IMR-90 (cell line): ENCODE measurements at regions not wholly inside any gene's neighbourhood (a gene's known extent, or its start where the extent isn't known, plus 50 kb on each side); places are given as distances from the start of the nearest gene placed in this dataset.

ENCODE experiments used
- ATAC-seq: fragments of 200-7000 bp; cut with Tn5 transposase; 2 replicates; pipeline ENCODE4 v1.9.1; 2020; ENCODE audit warnings: low read depth, mild to moderate bottlenecking, moderate library complexity
- BruUV-seq: library from RNA; stranded (reverse); fragments of 400-500 nt; replicated peaks from 2 replicates; lab custom pipeline; 2021; lab: Mats Ljungman, UMichigan
- CTCF ChIA-PET: fragments of 300-600 bp; formaldehyde crosslinking; extraction: SDS; loops from one replicate; lab custom pipeline; 2021; ENCODE audit warnings: antibody characterized with exemption; lab: Yijun Ruan, JAX
- POLR2A ChIA-PET: fragments of 300-600 bp; sonication (Branson Sonifier 250); formaldehyde crosslinking; loops from one replicate; lab custom pipeline; 2022; ENCODE audit warnings: antibody characterized with exemption; ENCODE audit not compliant: unreplicated experiment; lab: Charles Lee
- DNase-seq: peaks from one replicate; pipeline ENCODE4 v3.0.0; 2013
- H2AFZ ChIP-seq: replicated peaks from 2 replicates; pipeline ENCODE3; 2013; ENCODE audit warnings: low read length, mild to moderate bottlenecking; ENCODE audit not compliant: poor library complexity
- H2AK5ac ChIP-seq: 2 replicates; pipeline ENCODE4 v1.6.1; 2013; ENCODE audit warnings: low read depth, low read length, inconsistent platforms
- H2AK9ac ChIP-seq: replicated peaks from 2 replicates; pipeline ENCODE3; 2013; ENCODE audit warnings: mild to moderate bottlenecking, low read depth, low read length, moderate library complexity; ENCODE audit not compliant: poor library complexity
- H2BK120ac ChIP-seq: 2 replicates; pipeline ENCODE4 v1.6.1; 2013; ENCODE audit warnings: low read depth, low read length, inconsistent platforms
- H2BK15ac ChIP-seq: 3 replicates; pipeline ENCODE4 v1.6.1; 2013; ENCODE audit warnings: low read depth, low read length, inconsistent platforms
- H2BK20ac ChIP-seq: 2 replicates; pipeline ENCODE4 v1.6.1; 2013; ENCODE audit warnings: low read depth, mild to moderate bottlenecking, inconsistent platforms, low read length, moderate library complexity
- H2BK5ac ChIP-seq: 2 replicates; pipeline ENCODE4 v1.6.1; 2013; ENCODE audit warnings: mild to moderate bottlenecking, low read depth, low read length, inconsistent platforms; ENCODE audit not compliant: poor library complexity, severe bottlenecking
- H3K14ac ChIP-seq: replicated peaks from 2 replicates; pipeline ENCODE4 v1.6.1; 2013; ENCODE audit warnings: low read depth, low read length, inconsistent platforms
- H3K18ac ChIP-seq: 2 replicates; pipeline ENCODE4 v1.6.1; 2013; ENCODE audit warnings: low read depth, low read length, control low read depth
- H3K23ac ChIP-seq: 2 replicates; pipeline ENCODE4 v1.6.1; 2013; ENCODE audit warnings: low read depth, low read length, inconsistent platforms
- H3K27ac ChIP-seq: 2 replicates; pipeline ENCODE4 v1.5.1; 2013; ENCODE audit warnings: mild to moderate bottlenecking, control low read depth, low read length; ENCODE audit not compliant: insufficient read depth
- H3K27me3 ChIP-seq: 2 replicates; pipeline ENCODE4 v1.6.1; 2013; ENCODE audit warnings: low read length; ENCODE audit not compliant: control insufficient read depth, insufficient read depth
- H3K36me3 ChIP-seq: 2 replicates; pipeline ENCODE4 v1.6.1; 2013; ENCODE audit warnings: low read length, mixed read lengths; ENCODE audit not compliant: control insufficient read depth, insufficient read depth
- H3K4ac ChIP-seq: 2 replicates; pipeline ENCODE4 v1.6.1; 2013; ENCODE audit warnings: low read depth, low read length, inconsistent platforms
- H3K4me1 ChIP-seq: 2 replicates; pipeline ENCODE4 v1.6.1; 2013; ENCODE audit warnings: low read length, mixed read lengths; ENCODE audit not compliant: control insufficient read depth, insufficient read depth
- H3K4me2 ChIP-seq: 2 replicates; pipeline ENCODE4 v1.6.1; 2013; ENCODE audit warnings: low read depth, mild to moderate bottlenecking, control low read depth, low read length, moderate library complexity
- H3K4me3 ChIP-seq: 2 replicates; pipeline ENCODE4 v1.5.1; 2013; ENCODE audit warnings: low read depth, mild to moderate bottlenecking, control low read depth, low read length, moderate library complexity; ENCODE audit not compliant: insufficient read depth
- H3K56ac ChIP-seq: 2 replicates; pipeline ENCODE4 v1.6.1; 2013; ENCODE audit warnings: low read length, inconsistent platforms; ENCODE audit not compliant: insufficient read depth; ENCODE audit errors: extremely low read depth
- H3K79me1 ChIP-seq, 2 experiments: 2 replicates each; pipeline ENCODE4 v1.6.1; 2013; ENCODE audit warnings: low read length in 2 of 2, inconsistent platforms in 1 of 2, low read depth in 1 of 2
- H3K9ac ChIP-seq: 2 replicates; pipeline ENCODE4 v1.6.1; 2013; ENCODE audit warnings: low read depth, low read length, control low read depth
- H3K9me1 ChIP-seq: 2 replicates; pipeline ENCODE4 v1.6.1; 2013; ENCODE audit warnings: low read length, inconsistent platforms; ENCODE audit not compliant: insufficient read depth
- H3K9me3 ChIP-seq: 2 replicates; pipeline ENCODE4 v1.6.1; 2013; ENCODE audit warnings: low read length; ENCODE audit not compliant: control insufficient read depth, insufficient read depth
- H4K20me1 ChIP-seq: 2 replicates; pipeline ENCODE4 v1.6.1; 2013; ENCODE audit warnings: low read length, inconsistent platforms; ENCODE audit not compliant: insufficient read depth
- H4K5ac ChIP-seq: 2 replicates; pipeline ENCODE4 v1.6.1; 2013; ENCODE audit warnings: mild to moderate bottlenecking, low read depth, low read length, control low read depth
- H4K8ac ChIP-seq, 2 experiments: 2 replicates each; pipeline ENCODE4 v1.6.1; 2013; ENCODE audit warnings: low read depth in 2 of 2, low read length in 2 of 2, control low read depth in 1 of 2, inconsistent platforms in 1 of 2
- H4K91ac ChIP-seq: 2 replicates; pipeline ENCODE4 v1.6.1; 2013; ENCODE audit warnings: low read depth, low read length, inconsistent platforms; ENCODE audit not compliant: insufficient read depth
- BHLHE40 ChIP-seq: fragments of 150-350 bp; IDR thresholded peaks from 2 replicates; pipeline ENCODE4 v1.6.1; 2016; ENCODE audit warnings: mild to moderate bottlenecking, low read depth, low read length
- CEBPB ChIP-seq: IDR thresholded peaks from 2 replicates; pipeline ENCODE4 v1.6.1; 2012; ENCODE audit warnings: low read depth, low read length, improper control_type of control experiment
- CHD1 ChIP-seq: IDR thresholded peaks from 2 replicates; pipeline ENCODE4 v1.6.1; 2012; ENCODE audit warnings: low read depth, low read length, improper control_type of control experiment
- CTCF ChIP-seq: conservative IDR thresholded peaks from 2 replicates; pipeline ENCODE4 v1.5.1; 2012; ENCODE audit warnings: mild to moderate bottlenecking, low read depth, low read length, improper control_type of control experiment
- FOS ChIP-seq: fragments of 150-350 bp; IDR thresholded peaks from 2 replicates; pipeline ENCODE4 v1.6.1; 2016; ENCODE audit warnings: low read depth, low read length
- MAFK ChIP-seq: IDR thresholded peaks from 2 replicates; pipeline ENCODE4 v1.6.1; 2012; ENCODE audit warnings: low read depth, low read length, improper control_type of control experiment
- MAZ ChIP-seq: IDR thresholded peaks from 2 replicates; pipeline ENCODE4 v1.6.1; 2012; ENCODE audit warnings: low read depth, mild to moderate bottlenecking, low read length, improper control_type of control experiment, moderate library complexity, borderline replicate concordance
- MXI1 ChIP-seq: IDR thresholded peaks from 2 replicates; pipeline ENCODE4 v1.6.1; 2012; ENCODE audit warnings: low read depth, mild to moderate bottlenecking, low read length, moderate library complexity, borderline replicate concordance
- NFE2L2 ChIP-seq: fragments of 150-350 bp; IDR thresholded peaks from 2 replicates; pipeline ENCODE4 v1.6.1; 2016; ENCODE audit warnings: low read depth, mild to moderate bottlenecking, low read length
- POLR2A ChIP-seq: IDR thresholded peaks from 2 replicates; pipeline ENCODE4 v1.6.1; 2012; ENCODE audit warnings: mild to moderate bottlenecking, low read depth, low read length
- RAD21 ChIP-seq: IDR thresholded peaks from 2 replicates; pipeline ENCODE4 v1.6.1; 2012; ENCODE audit warnings: low read length, improper control_type of control experiment
- RCOR1 ChIP-seq: IDR thresholded peaks from 2 replicates; pipeline ENCODE4 v1.6.1; 2012; ENCODE audit warnings: mild to moderate bottlenecking, low read length, improper control_type of control experiment; ENCODE audit not compliant: insufficient replicate concordance
- RFX5 ChIP-seq: IDR thresholded peaks from 2 replicates; pipeline ENCODE4 v1.8.0; 2012; ENCODE audit warnings: low read depth, mild to moderate bottlenecking, low read length, moderate library complexity
- SMC3 ChIP-seq: fragments of 150-350 bp; IDR thresholded peaks from 2 replicates; pipeline ENCODE4 v1.6.1; 2016; ENCODE audit warnings: low read depth, mild to moderate bottlenecking, antibody characterized with exemption, low read length, moderate library complexity
- WGBS, 2 experiments: methylation state at CpG; one replicate each; pipeline versions ENCODE4 v1.1.5 to v1.1.7; 2013; ENCODE audit warnings: missing lambda C conversion rate in 2 of 2; ENCODE audit not compliant: insufficient read length in 1 of 2; ENCODE audit errors: extremely low coverage in 2 of 2; 5-methylcytosine and 5-hydroxymethylcytosine counted together
- dilution Hi-C: fragments of 300-500 bp; cut with HindIII; formaldehyde crosslinking; loops from one replicate; pipeline ENCODE4 v1.14.3; 2018; ENCODE audit warnings: low sequenced_read_pairs; ENCODE audit not compliant: unreplicated experiment
- in situ Hi-C: fragments of 300-500 bp; cut with MboI; formaldehyde crosslinking; loops from 3 replicates; pipeline ENCODE4 v1.14.3; 2019; ENCODE audit warnings: low sequenced_read_pairs, inconsistent platforms, mixed read lengths
- intact Hi-C: fragments of 100-400 bp; cut with micrococcal nuclease; formaldehyde crosslinking; loops from 2 replicates; pipeline ENCODE4 v1.10.0; 2022
- TF ChIP-seq, protein P1 (sequence below): fragments of 150-350 bp; IDR thresholded peaks from 2 replicates; pipeline ENCODE4 v1.6.1; 2017; ENCODE audit warnings: mild to moderate bottlenecking, antibody characterized with exemption, low read length, low read depth
- TF ChIP-seq, protein P2 (sequence below): fragments of 150-350 bp; IDR thresholded peaks from 2 replicates; pipeline ENCODE4 v1.6.1; 2016; ENCODE audit warnings: low read depth, mild to moderate bottlenecking, low read length, moderate library complexity, borderline replicate concordance

DNA sequence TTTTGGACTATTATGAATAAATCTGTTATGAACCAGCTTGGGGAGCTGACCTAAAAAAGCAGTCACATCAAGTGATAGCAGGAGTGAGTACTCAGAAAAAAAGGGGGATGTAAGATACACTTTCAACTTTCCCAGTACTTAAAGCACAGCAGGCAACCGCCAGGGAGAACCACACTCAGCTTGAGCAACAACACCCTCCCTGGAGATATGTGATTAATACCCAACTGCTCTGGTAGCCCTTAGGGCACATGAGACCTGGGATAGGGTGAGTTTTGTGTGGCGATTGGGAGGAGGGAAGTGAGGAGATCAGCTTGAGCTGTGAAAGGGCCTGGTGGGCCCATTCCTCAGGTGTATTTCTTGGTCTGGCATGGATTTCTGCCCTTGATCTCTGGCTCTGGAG, 220.3 kb upstream of the SFRP2 start:
- Histone ChIP-seq H3K23ac (no peak overlapping the region), H3K14ac (no peak overlapping the region), H4K5ac (no peak overlapping the region), H4K8ac (no peak overlapping the region), H3K9me3 (peaks cover 11% of the 10 kb centered on the region), H3K9ac (no peak overlapping the region), H3K56ac (no peak overlapping the region), H3K27ac (no peak overlapping the region), H3K4ac (no peak overlapping the region), H3K36me3 (no peaks in the 10 kb centered on the region), H2BK5ac (no peak overlapping the region), H3K4me2 (no peak overlapping the region), H2AK5ac (no peak overlapping the region), H2BK15ac (no peak overlapping the region), H2AFZ (no peak overlapping the region), H3K18ac (no peak overlapping the region), H3K9me1 (no peaks in the 10 kb centered on the region), H4K91ac (no peak overlapping the region), H3K79me1 (no peaks in the 10 kb centered on the region), H2AK9ac (no peak overlapping the region), H3K27me3 (no peaks in the 10 kb centered on the region), H4K20me1 (no peaks in the 10 kb centered on the region), H3K4me3 (no peak overlapping the region), H2BK120ac (no peak overlapping the region), H3K4me1 (no peaks in the 10 kb centered on the region), H2BK20ac (no peak overlapping the region)
- in situ Hi-C loops = no loop called here
- no CpG with 5 or more reads among the region's 2 CpGs for WGBS, 2 experiments
- DNase-seq (no peak), ATAC-seq (no peak)
- intact Hi-C loops = no loop called here
- TF ChIP-seq MAZ (no peak), FOS (no peak), BHLHE40 (no peak), MAFK (no peak), RAD21 (no peak), CHD1 (no peak), CEBPB (no peak), SMC3 (no peak), CTCF (no peak), MXI1 (no peak), POLR2A (no peak), NFE2L2 (no peak), RCOR1 (no peak), RFX5 (no peak)
- TF ChIP-seq, protein P1, sequence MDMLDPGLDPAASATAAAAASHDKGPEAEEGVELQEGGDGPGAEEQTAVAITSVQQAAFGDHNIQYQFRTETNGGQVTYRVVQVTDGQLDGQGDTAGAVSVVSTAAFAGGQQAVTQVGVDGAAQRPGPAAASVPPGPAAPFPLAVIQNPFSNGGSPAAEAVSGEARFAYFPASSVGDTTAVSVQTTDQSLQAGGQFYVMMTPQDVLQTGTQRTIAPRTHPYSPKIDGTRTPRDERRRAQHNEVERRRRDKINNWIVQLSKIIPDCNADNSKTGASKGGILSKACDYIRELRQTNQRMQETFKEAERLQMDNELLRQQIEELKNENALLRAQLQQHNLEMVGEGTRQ = no peak
- TF ChIP-seq, protein P2, sequence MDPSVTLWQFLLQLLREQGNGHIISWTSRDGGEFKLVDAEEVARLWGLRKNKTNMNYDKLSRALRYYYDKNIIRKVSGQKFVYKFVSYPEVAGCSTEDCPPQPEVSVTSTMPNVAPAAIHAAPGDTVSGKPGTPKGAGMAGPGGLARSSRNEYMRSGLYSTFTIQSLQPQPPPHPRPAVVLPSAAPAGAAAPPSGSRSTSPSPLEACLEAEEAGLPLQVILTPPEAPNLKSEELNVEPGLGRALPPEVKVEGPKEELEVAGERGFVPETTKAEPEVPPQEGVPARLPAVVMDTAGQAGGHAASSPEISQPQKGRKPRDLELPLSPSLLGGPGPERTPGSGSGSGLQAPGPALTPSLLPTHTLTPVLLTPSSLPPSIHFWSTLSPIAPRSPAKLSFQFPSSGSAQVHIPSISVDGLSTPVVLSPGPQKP = no peak
- dilution Hi-C loops = no loop called here
- BruUV-seq = no TSS peak
- CTCF ChIA-PET = no interaction called here
- POLR2A ChIA-PET = no interaction called here
